Activated CD8-positive, alpha-beta T cell treated with anti-CD3 and anti-CD28 coated beads for 36 hours (primary cell): ENCODE measurements at regions not wholly inside any gene's neighbourhood (a gene's known extent, or its start where the extent isn't known, plus 50 kb on each side); places are given as distances from the start of the nearest gene placed in this dataset.

Source experiments
- ATAC-seq: fragments of 200-7000 bp; cut with Tn5 transposase; one replicate; pipeline ENCODE4 v1.10.0; 2021; ENCODE audit warnings: mild to moderate bottlenecking, moderate library complexity
- CTCF ChIA-PET: fragments of 350-600 bp; sonication (Branson Sonifier 250); formaldehyde crosslinking; loops from one replicate; lab custom pipeline; 2021; ENCODE audit warnings: antibody characterized with exemption; lab: Charles Lee
- POLR2A ChIA-PET: fragments of 350-600 bp; sonication (Branson Sonifier 250); formaldehyde crosslinking; loops from one replicate; lab custom pipeline; 2021; ENCODE audit warnings: antibody characterized with exemption; lab: Charles Lee
- DNase-seq: peaks from one replicate; pipeline ENCODE4 v3.0.0-alpha.2; 2020
- H3K27ac Mint-ChIP-seq: one replicate; pipeline ENCODE4 v1.8.0; 2021; ENCODE audit warnings: mild to moderate bottlenecking, mixed read lengths
- H3K27me3 Mint-ChIP-seq: one replicate; pipeline ENCODE4 v1.8.0; 2021; ENCODE audit warnings: mixed read lengths
- H3K36me3 Mint-ChIP-seq: one replicate; pipeline ENCODE4 v1.8.0; 2021; ENCODE audit warnings: low read depth, mixed read lengths
- H3K4me1 Mint-ChIP-seq: one replicate; pipeline ENCODE4 v1.8.0; 2021; ENCODE audit warnings: low read depth, mixed read lengths
- H3K4me3 Mint-ChIP-seq: one replicate; pipeline ENCODE4 v1.8.0; 2021; ENCODE audit warnings: mild to moderate bottlenecking, moderate library complexity, mixed read lengths
- H3K9me3 Mint-ChIP-seq: one replicate; pipeline ENCODE4 v1.8.0; 2021; ENCODE audit warnings: mixed read lengths
- CTCF ChIP-seq: fragments of 200-600 bp; IDR thresholded peaks from one replicate; pipeline ENCODE4 v1.8.0; 2022; ENCODE audit warnings: antibody characterized with exemption, mild to moderate bottlenecking
- intact Hi-C: fragments of 100-400 bp; cut with micrococcal nuclease; formaldehyde crosslinking; loops from one replicate; pipeline ENCODE4 v1.10.0; 2022

- H3K36me3 Mint-ChIP-seq = no peaks in the 10 kb centered on the region
- no peak for ATAC-seq
Measured at GRCh38 chr2:140011287-140011686, 1231.1 kb upstream of the NXPH2 start.

GRCh38 chr2:140002110-140002509, 1221.9 kb upstream of the NXPH2 start:
- CTCF ChIA-PET = no interaction called here
- no peak overlapping the region for H3K27ac Mint-ChIP-seq
- DNase-seq (no peak), ATAC-seq (no peak)
- TF ChIP-seq CTCF = no peak
- no peak overlapping the region for H3K4me3 Mint-ChIP-seq
- no peaks in the 10 kb centered on the region for H3K27me3 Mint-ChIP-seq
- intact Hi-C loops = no loop called here
- POLR2A ChIA-PET = no interaction called here
- H3K36me3 Mint-ChIP-seq = no peaks in the 10 kb centered on the region
- no peaks in the 10 kb centered on the region for H3K4me1 Mint-ChIP-seq
- peaks cover 6% of the 10 kb centered on the region for H3K9me3 Mint-ChIP-seq

More at GRCh38 chr2:140011287-140011686, 1231.1 kb upstream of the NXPH2 start:
- no peaks in the 10 kb centered on the region for H3K27me3 Mint-ChIP-seq
- H3K9me3 Mint-ChIP-seq = peaks cover 11% of the 10 kb centered on the region
- no peaks in the 10 kb centered on the region for H3K4me1 Mint-ChIP-seq
- TF ChIP-seq CTCF = no peak
- no peak overlapping the region for H3K4me3 Mint-ChIP-seq
- ChIA-PET CTCF (no interaction called here), POLR2A (no interaction called here)
- no peak overlapping the region for H3K27ac Mint-ChIP-seq
- DNase-seq = no peak
- intact Hi-C loops = no loop called here

GRCh38 chr2:139992711-139993345, 1212.6 kb upstream of the NXPH2 start:
- Mint-ChIP-seq H3K27me3 (no peaks in the 10 kb centered on the region), H3K36me3 (no peaks in the 10 kb centered on the region), H3K9me3 (peaks cover 14% of the 10 kb centered on the region), H3K27ac (no peak overlapping the region), H3K4me1 (no peaks in the 10 kb centered on the region), H3K4me3 (no peak overlapping the region)
- ATAC-seq (no peak), DNase-seq (no peak)
- ChIA-PET POLR2A (no interaction called here), CTCF (no interaction called here)
- no peak for TF ChIP-seq CTCF
- intact Hi-C loops = no loop called here

- no peak for ATAC-seq
- H3K9me3 Mint-ChIP-seq = peaks cover 21% of the 10 kb centered on the region
- intact Hi-C loops = no loop called here
- no peak for TF ChIP-seq CTCF
- POLR2A ChIA-PET = no interaction called here
- no peak for DNase-seq
- H3K4me1 Mint-ChIP-seq = no peaks in the 10 kb centered on the region
- no peak overlapping the region for H3K27ac Mint-ChIP-seq
- no peak overlapping the region for H3K4me3 Mint-ChIP-seq
- H3K36me3 Mint-ChIP-seq = peaks cover 2% of the 10 kb centered on the region
- CTCF ChIA-PET = no interaction called here
- no peaks in the 10 kb centered on the region for H3K27me3 Mint-ChIP-seq
Measured at GRCh38 chr2:139992078-139992477, 1211.9 kb upstream of the NXPH2 start.

- CTCF ChIA-PET = no interaction called here
- H3K27ac Mint-ChIP-seq = no peak overlapping the region
- intact Hi-C loops = no loop called here
- H3K4me1 Mint-ChIP-seq = no peaks in the 10 kb centered on the region
- TF ChIP-seq CTCF = no peak
- POLR2A ChIA-PET = interaction anchor here (0.8 kb wide), 1 partner anchor 242 kb away, joined by 4 read pairs; no protein-coding TSS in a partner anchor
- no peak for DNase-seq
- H3K27me3 Mint-ChIP-seq = no peaks in the 10 kb centered on the region
- peaks cover 2% of the 10 kb centered on the region for H3K36me3 Mint-ChIP-seq
- no peak for ATAC-seq
- no peak overlapping the region for H3K4me3 Mint-ChIP-seq
- peaks cover 22% of the 10 kb centered on the region for H3K9me3 Mint-ChIP-seq
Measured at GRCh38 chr2:139990646-139991335, 1210.6 kb upstream of the NXPH2 start.
